ENCODE measurements at regions not wholly inside any gene's neighbourhood (a gene's known extent, or its start where the extent isn't known, plus 50 kb on each side); places are given as distances from the start of the nearest gene placed in this dataset.

DNA sequence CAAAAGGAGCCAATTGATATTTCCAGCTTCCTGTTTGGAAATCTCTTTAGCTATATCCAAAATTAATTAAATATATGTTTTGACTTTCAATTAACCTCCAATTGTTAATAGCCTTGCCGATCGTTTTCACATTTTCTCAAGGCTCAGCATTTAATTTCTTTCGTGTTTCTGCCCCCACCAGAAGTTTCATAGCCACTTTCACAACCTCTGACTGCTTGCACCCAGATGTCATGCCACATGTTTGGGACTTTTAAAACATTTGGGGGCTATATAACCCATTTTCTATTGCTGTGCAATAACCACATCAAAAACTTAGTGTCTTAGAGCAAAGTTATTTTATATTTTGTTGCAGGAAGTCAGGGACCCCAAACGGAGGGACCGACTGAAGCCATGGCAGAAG, 510.6 kb upstream of the CNTNAP2 start:
- Histone ChIP-seq H3K27me3 (no peaks in the 10 kb centered on the region), H3K9me3 (no peaks in the 10 kb centered on the region), H3K4me1 (no peaks in the 10 kb centered on the region), H3K4me3 (no peak overlapping the region), H3K36me3 (no peaks in the 10 kb centered on the region), H3K27ac (no peak overlapping the region)
- TF ChIP-seq EP300 (IDR thresholded peaks at IDR 0.05) (no peak), POLR2AphosphoS5 (IDR thresholded peaks at IDR 0.05) (no peak), POLR2A (IDR thresholded peaks at IDR 0.05) (no peak)
- TF ChIP-seq, protein P1, sequence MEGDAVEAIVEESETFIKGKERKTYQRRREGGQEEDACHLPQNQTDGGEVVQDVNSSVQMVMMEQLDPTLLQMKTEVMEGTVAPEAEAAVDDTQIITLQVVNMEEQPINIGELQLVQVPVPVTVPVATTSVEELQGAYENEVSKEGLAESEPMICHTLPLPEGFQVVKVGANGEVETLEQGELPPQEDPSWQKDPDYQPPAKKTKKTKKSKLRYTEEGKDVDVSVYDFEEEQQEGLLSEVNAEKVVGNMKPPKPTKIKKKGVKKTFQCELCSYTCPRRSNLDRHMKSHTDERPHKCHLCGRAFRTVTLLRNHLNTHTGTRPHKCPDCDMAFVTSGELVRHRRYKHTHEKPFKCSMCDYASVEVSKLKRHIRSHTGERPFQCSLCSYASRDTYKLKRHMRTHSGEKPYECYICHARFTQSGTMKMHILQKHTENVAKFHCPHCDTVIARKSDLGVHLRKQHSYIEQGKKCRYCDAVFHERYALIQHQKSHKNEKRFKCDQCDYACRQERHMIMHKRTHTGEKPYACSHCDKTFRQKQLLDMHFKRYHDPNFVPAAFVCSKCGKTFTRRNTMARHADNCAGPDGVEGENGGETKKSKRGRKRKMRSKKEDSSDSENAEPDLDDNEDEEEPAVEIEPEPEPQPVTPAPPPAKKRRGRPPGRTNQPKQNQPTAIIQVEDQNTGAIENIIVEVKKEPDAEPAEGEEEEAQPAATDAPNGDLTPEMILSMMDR (IDR thresholded peaks at IDR 0.05) = no peak
- intact Hi-C loops (cut with DNase I) = no loop called here
- 78 to 89% methylated on average over 5 of the region's 5 CpGs for WGBS, 2 donors
- no peak for DNase-seq

DNA sequence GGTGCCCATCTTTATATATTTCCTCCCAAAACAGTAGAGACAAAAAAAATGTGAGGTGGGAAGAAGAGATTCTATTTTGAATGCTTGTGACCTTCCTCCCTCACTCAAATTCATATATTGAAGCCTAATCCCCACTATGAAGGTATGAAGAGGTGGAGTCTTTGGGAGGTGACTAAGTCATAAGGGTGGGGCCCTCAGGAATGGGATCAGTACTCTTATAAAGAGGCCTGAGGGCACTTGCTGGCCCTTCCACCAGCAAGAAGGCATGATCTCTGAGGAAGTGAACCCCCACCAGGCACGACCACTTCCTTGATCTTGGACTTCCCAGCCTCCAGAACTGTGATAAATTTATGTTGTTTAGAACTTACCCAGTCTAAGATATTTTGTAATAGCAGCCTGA, 517.2 kb upstream of the CNTNAP2 start:
- peaks cover 0 to 4% (median 0%) of the 10 kb centered on the region in 3 donors for H3K27me3 ChIP-seq
- intact Hi-C loops (cut with DNase I) = no loop called here
- DNase-seq = no peak
- 35 to 41% methylated on average over 1 of the region's 1 CpG for WGBS, 2 donors
- no peak overlapping the region for H3K4me3 ChIP-seq
- no peaks in the 10 kb centered on the region for H3K4me1 ChIP-seq
- H3K27ac ChIP-seq = no peak overlapping the region
- H3K36me3 ChIP-seq = no peaks in the 10 kb centered on the region
- H3K9me3 ChIP-seq = no peaks in the 10 kb centered on the region
- TF ChIP-seq POLR2AphosphoS5 (IDR thresholded peaks at IDR 0.05) = no peak
- no peak for TF ChIP-seq POLR2A (IDR thresholded peaks at IDR 0.05)
- TF ChIP-seq EP300 (IDR thresholded peaks at IDR 0.05) = no peak
- TF ChIP-seq, protein P1 (IDR thresholded peaks at IDR 0.05) = no peak

DNA sequence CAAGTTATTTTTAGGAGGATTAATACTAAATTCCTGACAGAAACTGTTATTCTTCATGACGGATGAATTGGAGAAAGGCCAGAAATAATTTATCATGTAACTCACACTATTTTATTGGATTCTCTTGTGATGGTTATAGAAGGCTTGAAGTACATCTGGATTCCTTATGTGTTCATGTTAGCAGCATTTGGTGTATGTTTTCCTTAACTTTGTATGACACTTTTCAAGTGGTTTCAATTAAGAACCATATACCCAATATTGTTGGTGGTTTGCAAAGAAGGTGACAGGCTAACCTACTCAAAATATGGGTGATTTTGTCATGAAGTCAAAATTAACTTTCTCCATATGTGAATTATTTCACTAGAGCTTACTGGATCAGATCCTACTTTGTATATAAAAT, 532.2 kb upstream of the CNTNAP2 start:
- no peaks in the 10 kb centered on the region for H3K4me1 ChIP-seq
- intact Hi-C loops (cut with DNase I) = no loop called here
- no peaks in the 10 kb centered on the region for H3K36me3 ChIP-seq
- no peak for DNase-seq
- H3K27ac ChIP-seq = no peak overlapping the region
- H3K9me3 ChIP-seq = peaks cover 0 to 3% (median 0%) of the 10 kb centered on the region in 4 donors
- no peaks in the 10 kb centered on the region for H3K27me3 ChIP-seq
- no peak overlapping the region for H3K4me3 ChIP-seq
- no peak for TF ChIP-seq POLR2AphosphoS5 (IDR thresholded peaks at IDR 0.05)
- no peak for TF ChIP-seq POLR2A (IDR thresholded peaks at IDR 0.05)
- no peak for TF ChIP-seq EP300 (IDR thresholded peaks at IDR 0.05)
- TF ChIP-seq, protein P1 (IDR thresholded peaks at IDR 0.05) = no peak
- 71 to 75% methylated on average over 1 of the region's 1 CpG for WGBS, 2 donors

DNA sequence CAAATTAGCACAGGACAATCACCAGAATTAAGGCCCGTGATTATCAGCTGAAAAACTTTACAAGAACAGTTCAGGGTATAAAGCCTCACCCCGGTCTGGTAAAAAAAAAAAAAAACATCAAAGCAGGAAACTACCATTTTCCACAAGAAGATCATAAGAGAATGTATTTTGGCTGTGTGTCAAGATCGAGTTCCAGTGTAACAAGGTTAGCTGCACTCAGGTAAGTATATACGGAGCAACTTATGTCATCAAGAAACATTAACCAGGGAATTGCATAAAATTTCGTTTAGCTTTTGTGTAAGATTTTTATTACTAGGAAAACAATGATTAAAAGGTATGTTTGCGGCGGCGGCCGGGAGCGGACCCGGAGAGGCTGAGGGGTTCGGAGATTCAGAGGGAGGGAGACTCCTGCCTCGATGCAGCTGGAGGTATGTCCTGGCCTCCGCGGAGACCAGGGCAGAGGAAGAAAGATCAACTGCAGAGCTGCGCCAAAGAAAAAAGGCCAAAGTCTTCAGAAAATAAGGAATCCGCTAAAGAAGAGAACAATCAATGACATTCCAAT, 533.8 kb upstream of the CNTNAP2 start:
- Histone ChIP-seq H3K9me3 (no peaks in the 10 kb centered on the region), H3K4me3 (no peak overlapping the region), H3K27ac (no peak overlapping the region), H3K36me3 (no peaks in the 10 kb centered on the region), H3K27me3 (no peaks in the 10 kb centered on the region), H3K4me1 (no peaks in the 10 kb centered on the region)
- DNase-seq = no peak
- intact Hi-C loops (cut with DNase I) = no loop called here
- 65 to 77% methylated on average over 17 of the region's 17 CpGs for WGBS, 2 donors
- TF ChIP-seq, protein P1 (IDR thresholded peaks at IDR 0.05) = no peak
- TF ChIP-seq POLR2A (IDR thresholded peaks at IDR 0.05) (no peak), POLR2AphosphoS5 (IDR thresholded peaks at IDR 0.05) (no peak), EP300 (IDR thresholded peaks at IDR 0.05) (no peak)

DNA sequence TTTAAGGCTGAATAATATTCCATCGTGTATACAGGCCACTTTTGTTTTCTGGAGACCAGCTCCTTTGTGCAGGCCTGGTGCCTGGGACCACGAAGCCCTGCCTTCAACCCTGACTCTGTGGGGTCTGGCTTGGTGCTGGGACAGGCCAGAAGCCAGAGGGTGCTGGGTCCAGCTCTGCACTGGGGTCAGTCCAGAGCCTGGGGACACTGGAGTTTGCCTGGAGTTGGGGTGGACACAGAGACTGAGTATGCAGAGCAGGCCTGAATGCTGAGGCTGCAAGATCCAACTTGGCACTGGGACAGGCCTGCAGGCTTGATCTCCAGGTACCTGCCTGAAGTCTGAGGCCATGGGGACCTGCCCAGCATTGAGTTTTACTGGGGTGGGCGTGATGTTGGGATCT, 558.8 kb upstream of the CNTNAP2 start:
- H3K4me1 ChIP-seq = no peaks in the 10 kb centered on the region
- H3K27ac ChIP-seq = no peak overlapping the region
- no peak overlapping the region for H3K4me3 ChIP-seq
- no peaks in the 10 kb centered on the region for H3K27me3 ChIP-seq
- H3K36me3 ChIP-seq = no peaks in the 10 kb centered on the region
- intact Hi-C loops (cut with DNase I) = no loop called here
- no peak for DNase-seq
- no peaks in the 10 kb centered on the region for H3K9me3 ChIP-seq
- TF ChIP-seq, protein P1 (IDR thresholded peaks at IDR 0.05) = no peak
- no peak for TF ChIP-seq POLR2A (IDR thresholded peaks at IDR 0.05)
- no peak for TF ChIP-seq EP300 (IDR thresholded peaks at IDR 0.05)
- TF ChIP-seq POLR2AphosphoS5 (IDR thresholded peaks at IDR 0.05) = no peak
- WGBS, 2 donors = 49 to 63% methylated on average over 3 of the region's 3 CpGs

All from sigmoid colon (tissue), 6 donors.